OCI-LY7 (cell line): ENCODE measurements at regions not wholly inside any gene's neighbourhood (a gene's known extent, or its start where the extent isn't known, plus 50 kb on each side); places are given as distances from the start of the nearest gene placed in this dataset.

Experiments used
- BruUV-seq: library from RNA; stranded (reverse); fragments of 400-500 nt; replicated peaks from 2 replicates; lab custom pipeline; 2021; lab: Mats Ljungman, UMichigan
- CTCF ChIA-PET: fragments of 300-600 bp; sonication (Branson Sonifier 250); formaldehyde crosslinking; loops from one replicate; lab custom pipeline; 2022; ENCODE audit warnings: antibody characterized with exemption; ENCODE audit not compliant: unreplicated experiment; lab: Charles Lee
- POLR2A ChIA-PET: fragments of 300-600 bp; sonication (Branson Sonifier 250); formaldehyde crosslinking; loops from one replicate; lab custom pipeline; 2022; ENCODE audit warnings: antibody characterized with exemption; lab: Charles Lee
- DNase-seq: peaks from one replicate; pipeline ENCODE4 v3.0.0-alpha.2; 2015; ENCODE audit warnings: low spot score
- H2AFZ ChIP-seq: fragments of 200-600 bp; sonication (generic), shearing (Covaris generic); 2 replicates; pipeline ENCODE4 v1.6.1; 2014; ENCODE audit warnings: mild to moderate bottlenecking, antibody characterized with exemption, low read length, moderate library complexity
- H3K27ac ChIP-seq: fragments of 200-600 bp; sonication (generic); 2 replicates; pipeline ENCODE4 v1.5.1; 2014; ENCODE audit warnings: mixed run types, low read depth, mild to moderate bottlenecking, moderate library complexity, low read length, inconsistent platforms; ENCODE audit not compliant: poor library complexity, severe bottlenecking
- H3K36me3 ChIP-seq: fragments of 200-600 bp; sonication (generic); 2 replicates; pipeline ENCODE4 v1.6.1; 2014; ENCODE audit warnings: mild to moderate bottlenecking, antibody characterized with exemption, low read length, moderate library complexity, mixed read lengths; ENCODE audit not compliant: insufficient read depth
- H3K4me1 ChIP-seq: fragments of 200-600 bp; sonication (generic); 2 replicates; pipeline ENCODE4 v1.5.1; 2014; ENCODE audit warnings: mild to moderate bottlenecking, low read length; ENCODE audit not compliant: insufficient read depth, poor library complexity, severe bottlenecking
- H3K4me2 ChIP-seq: fragments of 200-600 bp; sonication (generic); 2 replicates; pipeline ENCODE4 v1.6.1; 2014; ENCODE audit warnings: mild to moderate bottlenecking, low read length
- H3K4me3 ChIP-seq: fragments of 200-600 bp; sonication (generic); 2 replicates; pipeline ENCODE4 v1.5.1; 2014; ENCODE audit warnings: mild to moderate bottlenecking, low read depth, low read length; ENCODE audit not compliant: poor library complexity, severe bottlenecking
- H3K79me2 ChIP-seq: fragments of 200-600 bp; sonication (generic); 2 replicates; pipeline ENCODE4 v1.6.1; 2016; ENCODE audit warnings: low read depth, mild to moderate bottlenecking, low read length, moderate library complexity, mixed read lengths; ENCODE audit not compliant: insufficient read depth
- H3K9me2 ChIP-seq: fragments of 200-600 bp; sonication (generic); 2 replicates; pipeline ENCODE4 v1.6.1; 2016; ENCODE audit warnings: mild to moderate bottlenecking, low read length, mixed read lengths; ENCODE audit not compliant: insufficient read depth
- H3K9me3 ChIP-seq: fragments of 200-600 bp; sonication (generic); 2 replicates; pipeline ENCODE4 v1.6.1; 2014; ENCODE audit warnings: mild to moderate bottlenecking, mixed run types, low read length, mixed read lengths
- H4K20me1 ChIP-seq: fragments of 200-600 bp; sonication (generic); 2 replicates; pipeline ENCODE4 v1.6.1; 2014; ENCODE audit warnings: mild to moderate bottlenecking, antibody characterized with exemption, low read length, moderate library complexity, mixed read lengths; ENCODE audit not compliant: insufficient read depth
- EZH2phosphoT487 ChIP-seq: fragments of 200-600 bp; sonication (generic); IDR thresholded peaks from 2 replicates; pipeline ENCODE4 v1.6.1; 2018; ENCODE audit warnings: low read depth, borderline replicate concordance, mild to moderate bottlenecking, mixed run types, antibody characterized with exemption, low read length, moderate library complexity, mixed read lengths
- intact Hi-C: fragments of 100-400 bp; cut with micrococcal nuclease; formaldehyde crosslinking; loops from one replicate; pipeline ENCODE4 v1.10.0; 2022; ENCODE audit not compliant: unreplicated experiment
- TF ChIP-seq, protein P1 (sequence below): fragments of 200-600 bp; sonication (generic); conservative IDR thresholded peaks from 2 replicates; pipeline ENCODE4 v1.5.1; 2014; ENCODE audit warnings: mild to moderate bottlenecking, antibody characterized with exemption, low read length, moderate library complexity, mixed read lengths

DNA sequence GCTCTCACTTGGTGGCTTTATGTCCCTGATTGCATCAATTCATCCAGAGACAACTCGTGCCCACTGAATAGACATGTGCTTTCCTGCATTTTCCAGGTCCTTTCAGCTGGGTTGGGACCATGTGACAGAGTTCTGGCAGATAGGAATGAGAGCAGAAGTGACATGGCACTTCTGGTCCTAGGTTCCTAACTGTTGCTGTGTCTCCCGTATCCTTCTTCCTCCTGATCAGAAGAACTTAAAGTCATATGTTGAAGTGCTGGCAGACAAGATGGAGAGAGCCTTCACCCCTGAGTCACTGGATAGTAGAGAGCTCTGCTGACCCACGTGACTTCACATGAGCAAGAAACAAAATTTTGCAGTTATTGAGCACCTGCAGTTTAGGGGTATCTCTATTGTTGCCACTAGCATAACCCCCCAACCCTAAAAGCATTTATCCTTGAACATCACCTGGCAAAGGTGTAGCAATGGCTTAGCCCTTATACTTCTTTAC is 80.0 kb downstream of the NREP start:
- no peaks in the 10 kb centered on the region for H4K20me1 ChIP-seq
- intact Hi-C loops: no loop called here

DNA sequence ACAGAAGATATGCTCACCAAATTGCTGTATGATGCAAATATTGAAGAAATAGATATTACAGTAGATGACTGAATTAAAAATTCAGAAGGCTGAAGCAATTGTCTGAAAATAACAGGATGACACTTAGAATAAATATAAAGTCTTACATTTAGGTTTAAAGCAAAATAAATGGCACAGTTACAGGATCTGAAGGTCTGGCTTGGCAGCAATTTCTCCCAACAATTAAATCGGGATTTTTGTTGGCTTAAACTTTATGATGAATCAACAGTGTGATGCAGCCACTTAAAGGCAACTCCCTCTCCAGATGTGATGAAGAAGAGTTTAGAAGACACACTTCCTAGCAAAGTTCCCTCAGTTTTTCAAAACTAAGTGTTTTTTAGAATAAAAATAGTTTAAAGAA is 80.5 kb downstream of the NREP start:
- Histone ChIP-seq H3K27ac (no peak overlapping the region), H3K4me3 (no peak overlapping the region), H4K20me1 (no peaks in the 10 kb centered on the region), H3K4me2 (no peak overlapping the region), H3K79me2 (no peaks in the 10 kb centered on the region), H2AFZ (no peak overlapping the region), H3K36me3 (no peaks in the 10 kb centered on the region), H3K4me1 (no peaks in the 10 kb centered on the region), H3K9me2 (no peaks in the 10 kb centered on the region), H3K9me3 (no peaks in the 10 kb centered on the region)
- no TSS peak for BruUV-seq
- ChIA-PET CTCF (no interaction called here), POLR2A (no interaction called here)
- TF ChIP-seq EZH2phosphoT487: no peak
- TF ChIP-seq, protein P1, sequence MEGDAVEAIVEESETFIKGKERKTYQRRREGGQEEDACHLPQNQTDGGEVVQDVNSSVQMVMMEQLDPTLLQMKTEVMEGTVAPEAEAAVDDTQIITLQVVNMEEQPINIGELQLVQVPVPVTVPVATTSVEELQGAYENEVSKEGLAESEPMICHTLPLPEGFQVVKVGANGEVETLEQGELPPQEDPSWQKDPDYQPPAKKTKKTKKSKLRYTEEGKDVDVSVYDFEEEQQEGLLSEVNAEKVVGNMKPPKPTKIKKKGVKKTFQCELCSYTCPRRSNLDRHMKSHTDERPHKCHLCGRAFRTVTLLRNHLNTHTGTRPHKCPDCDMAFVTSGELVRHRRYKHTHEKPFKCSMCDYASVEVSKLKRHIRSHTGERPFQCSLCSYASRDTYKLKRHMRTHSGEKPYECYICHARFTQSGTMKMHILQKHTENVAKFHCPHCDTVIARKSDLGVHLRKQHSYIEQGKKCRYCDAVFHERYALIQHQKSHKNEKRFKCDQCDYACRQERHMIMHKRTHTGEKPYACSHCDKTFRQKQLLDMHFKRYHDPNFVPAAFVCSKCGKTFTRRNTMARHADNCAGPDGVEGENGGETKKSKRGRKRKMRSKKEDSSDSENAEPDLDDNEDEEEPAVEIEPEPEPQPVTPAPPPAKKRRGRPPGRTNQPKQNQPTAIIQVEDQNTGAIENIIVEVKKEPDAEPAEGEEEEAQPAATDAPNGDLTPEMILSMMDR: no peak
- DNase-seq: no peak
- intact Hi-C loops: no loop called here

More for the DNA sequence above, 80.0 kb downstream of the NREP start:
- no TSS peak for BruUV-seq
- Histone ChIP-seq H3K79me2 (no peaks in the 10 kb centered on the region), H3K9me2 (no peaks in the 10 kb centered on the region), H3K4me3 (no peak overlapping the region), H3K9me3 (no peaks in the 10 kb centered on the region), H3K4me2 (no peak overlapping the region), H3K27ac (no peak overlapping the region), H2AFZ (no peak overlapping the region), H3K36me3 (no peaks in the 10 kb centered on the region), H3K4me1 (no peaks in the 10 kb centered on the region)
- TF ChIP-seq, protein P1: no peak
- TF ChIP-seq EZH2phosphoT487: no peak
- ChIA-PET POLR2A (no interaction called here), CTCF (no interaction called here)
- no peak for DNase-seq

DNA sequence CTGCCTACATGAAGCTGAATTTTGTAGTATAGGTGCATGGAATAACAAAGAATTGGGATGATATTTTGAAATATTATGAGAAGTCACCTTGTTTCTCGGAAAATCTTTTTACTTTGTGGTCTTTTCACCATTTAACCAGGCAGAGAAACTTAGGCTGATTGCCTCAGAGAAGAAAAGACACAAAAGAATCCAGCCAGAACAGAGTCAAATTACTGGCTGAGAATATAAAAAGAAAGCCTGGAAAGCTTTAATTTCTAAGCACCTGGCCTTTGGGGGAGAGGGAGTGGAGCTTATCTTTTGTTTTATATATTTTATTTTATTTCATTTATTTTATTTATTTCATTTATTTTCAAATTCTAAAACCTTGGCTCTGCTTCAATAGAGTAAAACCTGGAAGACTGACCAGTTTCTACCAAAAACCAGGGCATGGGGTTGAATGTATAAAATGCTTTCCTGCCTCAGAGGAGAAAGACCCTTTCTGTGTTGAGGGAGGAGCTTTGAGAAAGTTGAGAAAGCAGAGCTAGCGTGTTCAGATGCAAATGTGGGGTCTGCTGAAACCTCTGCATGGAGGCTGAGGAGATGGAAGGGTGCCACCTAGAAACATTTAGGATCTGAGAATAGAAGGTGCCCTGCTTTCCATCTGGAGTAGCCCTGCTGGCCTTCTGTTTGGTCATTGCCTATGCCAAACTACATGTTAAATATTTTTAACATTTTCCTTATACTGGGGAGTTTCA is 81.6 kb downstream of the NREP start:
- Histone ChIP-seq H3K79me2 (no peaks in the 10 kb centered on the region), H3K4me1 (no peaks in the 10 kb centered on the region), H3K4me3 (no peak overlapping the region), H2AFZ (no peak overlapping the region), H3K9me2 (no peaks in the 10 kb centered on the region), H3K9me3 (no peaks in the 10 kb centered on the region), H3K4me2 (no peak overlapping the region), H4K20me1 (no peaks in the 10 kb centered on the region), H3K27ac (no peak overlapping the region), H3K36me3 (no peaks in the 10 kb centered on the region)
- TF ChIP-seq, protein P1: no peak
- DNase-seq: no peak
- POLR2A ChIA-PET: no interaction called here
- CTCF ChIA-PET: no interaction called here
- intact Hi-C loops: no loop called here
- no TSS peak for BruUV-seq
